HepG2 (cell line): ENCODE measurements at regions not wholly inside any gene's neighbourhood (a gene's known extent, or its start where the extent isn't known, plus 50 kb on each side); places are given as distances from the start of the nearest gene placed in this dataset.

Experiments
- ATAC-seq: fragments of 200-7000 bp; cut with Tn5 transposase; 3 replicates; pipeline ENCODE4 v1.9.1; 2020; ENCODE audit warnings: mild to moderate bottlenecking, moderate library complexity
- BruUV-seq: library from RNA; stranded (reverse); fragments of 400-500 nt; replicated peaks from 2 replicates; lab custom pipeline; 2021; lab: Mats Ljungman, UMichigan
- CTCF ChIA-PET: fragments of 300-600 bp; formaldehyde crosslinking; extraction: SDS; loops from one replicate; lab custom pipeline; 2021; ENCODE audit warnings: low total read pairs, inconsistent platforms, low intra/inter-chr PET ratio; lab: Yijun Ruan, JAX
- POLR2A ChIA-PET: fragments of 350-600 bp; sonication (Branson Sonifier 250); formaldehyde crosslinking; loops from one replicate; lab custom pipeline; 2020; ENCODE audit warnings: antibody characterized with exemption, inconsistent platforms; lab: Yijun Ruan, JAX
- DNase-seq: peaks from one replicate; pipeline ENCODE4 v3.0.0-alpha.2; 2015; ENCODE audit warnings: low spot score
- FAIRE-seq: peaks from 3 replicates; lab custom pipeline; 2011; peaks lifted over from hg19 to GRCh38; lab: Jason Lieb, UNC
- H2AFZ ChIP-seq: one replicate; pipeline ENCODE4 v1.6.1; 2011; ENCODE audit warnings: low read length, inconsistent platforms
- H3K27ac ChIP-seq: fragments of 300-600 bp; 3 replicates; pipeline ENCODE4 v1.8.0; 2011; ENCODE audit warnings: mixed run types, mild to moderate bottlenecking, mixed read lengths, low read length, inconsistent platforms; ENCODE audit not compliant: insufficient read depth; ENCODE audit errors: extremely low read length
- H3K27me3 ChIP-seq, 2 experiments: fragments of 200-600 bp in 1 of 2; 2 replicates in 1 of 2; 3 replicates in 1 of 2; pipeline versions ENCODE4 v1.6.0 to v1.8.0; 2011; ENCODE audit warnings: low read length in 2 of 2, mild to moderate bottlenecking in 2 of 2, moderate library complexity in 2 of 2, inconsistent platforms in 1 of 2; ENCODE audit not compliant: insufficient read depth in 2 of 2, control insufficient read depth in 1 of 2
- H3K36me3 ChIP-seq, 2 experiments: fragments of 200-600 bp in 1 of 2; replicated peaks in 1 of 2; 2 replicates in 1 of 2; 3 replicates in 1 of 2; pipeline versions ENCODE4 v1.5.1 to v1.8.0; 2011; ENCODE audit warnings: low read length in 2 of 2, inconsistent platforms in 1 of 2; ENCODE audit not compliant: insufficient read depth in 2 of 2, control insufficient read depth in 1 of 2
- H3K4me1 ChIP-seq: 2 replicates; pipeline ENCODE4 v1.5.1; 2012; ENCODE audit warnings: low read length, inconsistent platforms; ENCODE audit not compliant: insufficient read depth
- H3K4me2 ChIP-seq: 2 replicates; pipeline ENCODE4 v1.6.0; 2011; ENCODE audit warnings: low read depth, low read length, inconsistent platforms
- H3K4me3 ChIP-seq, 3 experiments: fragments of 200-600 bp in 1 of 3; sonication (generic), shearing (Covaris generic) in 1 of 3; replicated peaks in 1 of 3; 2 replicates each; pipeline ENCODE4 v1.5.1; 2011 to 2016; ENCODE audit warnings: low read length in 3 of 3, inconsistent platforms in 2 of 3, low read depth in 2 of 3, mild to moderate bottlenecking in 2 of 3, control low read depth in 1 of 3, mixed read lengths in 1 of 3; ENCODE audit not compliant: insufficient read depth in 1 of 3
- H3K79me2 ChIP-seq: one replicate; pipeline ENCODE4 v1.6.1; 2011; ENCODE audit warnings: low read length, inconsistent platforms; ENCODE audit not compliant: insufficient read depth
- H3K9ac ChIP-seq: 2 replicates; pipeline ENCODE4 v1.6.0; 2011; ENCODE audit warnings: mild to moderate bottlenecking, low read depth, low read length, inconsistent platforms; ENCODE audit not compliant: insufficient read depth
- H3K9me3 ChIP-seq: 2 replicates; pipeline ENCODE4 v1.5.1; 2012; ENCODE audit warnings: mild to moderate bottlenecking, low read length
- H4K20me1 ChIP-seq: 2 replicates; pipeline ENCODE4 v1.6.0; 2011; ENCODE audit warnings: inconsistent platforms, mild to moderate bottlenecking, low read length, moderate library complexity; ENCODE audit not compliant: insufficient read depth
- BORCS8-MEF2B ChIP-seq: sonication (generic); formaldehyde crosslinking; IDR thresholded peaks from 2 replicates; pipeline ENCODE4 v1.8.0; 2022; ENCODE audit warnings: mild to moderate bottlenecking, missing genetic modification reagents
- ISL2 ChIP-seq: sonication (generic); formaldehyde crosslinking; IDR thresholded peaks from 2 replicates; pipeline ENCODE4 v1.5.0; 2020; ENCODE audit warnings: missing genetic modification reagents
- NFKBIZ ChIP-seq: IDR thresholded peaks from 2 replicates; pipeline ENCODE4 v1.6.1; 2018; ENCODE audit warnings: missing genetic modification reagents, missing compliant biosample characterization
- ONECUT2 ChIP-seq: sonication (generic); formaldehyde crosslinking; IDR thresholded peaks from 2 replicates; pipeline ENCODE4 v1.4.0; 2020; ENCODE audit warnings: missing genetic modification reagents
- ZNF574 ChIP-seq: sonication (generic); formaldehyde crosslinking; IDR thresholded peaks from 2 replicates; pipeline ENCODE4 v1.4.0; 2020; ENCODE audit warnings: missing genetic modification reagents
- ZNF652 ChIP-seq: IDR thresholded peaks from 2 replicates; pipeline ENCODE4 v1.6.1; 2016; ENCODE audit warnings: low read depth, borderline replicate concordance
- ZXDC ChIP-seq: sonication (generic); formaldehyde crosslinking; IDR thresholded peaks from 2 replicates; pipeline ENCODE4 v1.5.0; 2020; ENCODE audit warnings: mild to moderate bottlenecking, missing genetic modification reagents
- WGBS: methylation state at CpG from one replicate; pipeline ENCODE4 v1.1.6; 2017; ENCODE audit warnings: low lambda C conversion rate; 5-methylcytosine and 5-hydroxymethylcytosine counted together
- in situ Hi-C: cut with HindIII; loops from 2 replicates; pipeline ENCODE4 v1.10.0; 2017; ENCODE audit warnings: low pct_unique_long_range_greater_than_20kb; ENCODE audit not compliant: extremely low pct_ligation_motif_present
- intact Hi-C: fragments of 100-400 bp; cut with micrococcal nuclease; formaldehyde crosslinking; loops from one replicate; pipeline ENCODE4 v1.10.0; 2022; ENCODE audit not compliant: unreplicated experiment
- TF ChIP-seq, protein P1 (sequence below): sonication (generic); formaldehyde crosslinking; IDR thresholded peaks from 2 replicates; pipeline ENCODE4 v1.5.0; 2020; ENCODE audit warnings: mild to moderate bottlenecking, low read depth, missing genetic modification reagents, borderline replicate concordance

DNA sequence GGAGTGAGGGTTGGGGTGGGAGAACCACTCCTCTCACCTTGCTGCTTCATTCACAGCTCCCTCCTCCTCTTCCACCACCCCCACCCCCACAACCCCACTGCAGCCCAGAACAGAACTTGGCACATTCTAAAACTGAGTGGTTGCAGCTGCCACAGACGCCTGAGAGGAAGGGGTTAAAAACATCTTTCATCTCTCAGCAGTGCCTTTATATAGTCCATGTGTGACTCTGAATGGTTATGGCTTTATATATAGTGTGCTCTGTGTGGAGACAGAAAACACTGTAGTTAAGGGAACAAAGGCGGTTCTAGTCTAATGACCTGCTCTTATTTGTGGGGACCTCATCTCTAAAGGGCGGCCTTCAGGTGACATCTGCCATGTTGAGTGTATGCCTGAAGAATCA lies 144.8 kb downstream of the BCOR start:
- intact Hi-C loops, result loop anchor here (5.0 kb wide), 1 partner anchor 59 kb away; no protein-coding TSS in a partner anchor
- H3K27ac ChIP-seq, result no peak overlapping the region

More for the DNA sequence above, 144.8 kb downstream of the BCOR start:
- FAIRE-seq (no peak), DNase-seq (no peak), ATAC-seq (no peak)
- peaks cover 63% of the 10 kb centered on the region for H3K4me1 ChIP-seq
- in situ Hi-C loops, result loop anchor here (10.0 kb wide), 1 partner anchor 58 kb away; no protein-coding TSS in a partner anchor
- POLR2A ChIA-PET, result no interaction called here
- BruUV-seq, result no TSS peak
- H3K4me2 ChIP-seq, result no peak overlapping the region
- no peaks in the 10 kb centered on the region for H3K36me3 ChIP-seq
- no peak overlapping the region for H3K9ac ChIP-seq
- H4K20me1 ChIP-seq, result no peaks in the 10 kb centered on the region
- H3K27me3 ChIP-seq, result no peaks in the 10 kb centered on the region
- CTCF ChIA-PET, result no interaction called here
- H3K79me2 ChIP-seq, result no peaks in the 10 kb centered on the region
- no peak overlapping the region for H2AFZ ChIP-seq
- whole genome bisulfite sequencing, result 48% methylated on average over 3 of the region's 3 CpGs
- H3K9me3 ChIP-seq, result no peaks in the 10 kb centered on the region
- no peak overlapping the region; a peak in 1 of 6 replicates for H3K4me3 ChIP-seq
- no peak for TF ChIP-seq ZNF574 (CRISPR knock-in tag)
- TF ChIP-seq BORCS8-MEF2B, result no peak
- no peak for TF ChIP-seq ONECUT2 (CRISPR knock-in tag)
- no peak for TF ChIP-seq ZXDC (CRISPR knock-in tag)
- TF ChIP-seq, protein P1, sequence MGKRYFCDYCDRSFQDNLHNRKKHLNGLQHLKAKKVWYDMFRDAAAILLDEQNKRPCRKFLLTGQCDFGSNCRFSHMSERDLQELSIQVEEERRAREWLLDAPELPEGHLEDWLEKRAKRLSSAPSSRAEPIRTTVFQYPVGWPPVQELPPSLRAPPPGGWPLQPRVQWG (CRISPR knock-in tag), result no peak
- no peak for TF ChIP-seq ISL2 (CRISPR knock-in tag)
- TF ChIP-seq NFKBIZ (CRISPR knock-in tag), result no peak
- 0 out of 2 replicates have a peak, but pooled peaks have one; percentile 35 for TF ChIP-seq ZNF652 (CRISPR knock-in tag)
- TF ChIP-seq, all 625 proteins: peak for 1
